Heart right ventricle (tissue), 16 donors: ENCODE measurements at regions not wholly inside any gene's neighbourhood (a gene's known extent, or its start where the extent isn't known, plus 50 kb on each side); places are given as distances from the start of the nearest gene placed in this dataset.

Experiments
- ATAC-seq, 8 donors: fragments of 200-7000 bp; cut with Tn5 transposase; one replicate each; pipeline ENCODE4 v1.9.1; 2020; ENCODE audit warnings: mild to moderate bottlenecking in 8 of 8, moderate library complexity in 8 of 8, moderate number of reproducible peaks in 1 of 8
- DNase-seq, 2 donors: peaks; one replicate each; pipeline ENCODE4 v3.0.0-alpha.2; 2020
- H3K27ac ChIP-seq, 10 donors: fragments of 200-600 bp; sonication (generic) in 2 of 10; one replicate each; pipeline versions ENCODE4 v1.5.0 to v1.8.0; 2020 to 2022; ENCODE audit warnings: mild to moderate bottlenecking in 3 of 10
- H3K27me3 ChIP-seq, 7 donors: fragments of 200-600 bp; one replicate each; pipeline ENCODE4 v1.8.0; 2021 to 2022; ENCODE audit warnings: mild to moderate bottlenecking in 2 of 7
- H3K36me3 ChIP-seq, 9 donors: fragments of 200-600 bp; sonication (generic) in 1 of 9; one replicate each; pipeline versions ENCODE4 v1.5.0 to v1.8.0; 2020 to 2022; ENCODE audit warnings: mild to moderate bottlenecking in 2 of 9
- H3K4me1 ChIP-seq, 9 donors: fragments of 200-600 bp; sonication (generic) in 1 of 9; one replicate each; pipeline versions ENCODE4 v1.5.0 to v1.8.0; 2020 to 2022; ENCODE audit warnings: mild to moderate bottlenecking in 4 of 9
- H3K4me3 ChIP-seq, 10 donors: fragments of 200-600 bp; sonication (generic) in 2 of 10; one replicate each; pipeline versions ENCODE4 v1.5.0 to v1.8.0; 2020 to 2022; ENCODE audit warnings: mild to moderate bottlenecking in 7 of 10, moderate library complexity in 2 of 10
- H3K9me3 ChIP-seq, 11 donors: fragments of 200-600 bp in 10 of 11; sonication (generic) in 2 of 11; one replicate each; pipeline versions ENCODE4 v1.5.0 to v1.8.0; 2013 to 2022; ENCODE audit warnings: mild to moderate bottlenecking in 2 of 11, control low read depth in 1 of 11, moderate library complexity in 1 of 11
- WGBS, 2 donors: extraction: QIAGEN DNeasy Blood & Tissue Kit; methylation state at CpG; one replicate each; pipeline ENCODE4 v1.1.7; 2013; ENCODE audit warnings: inconsistent platforms in 1 of 2; 5-methylcytosine and 5-hydroxymethylcytosine counted together
- intact Hi-C, 10 donors: fragments of 100-400 bp; cut with DNase I; formaldehyde crosslinking; loops; one replicate each; pipeline versions ENCODE4 v1.11.1 to v1.14.2; 2022
- TF ChIP-seq, protein P1 (sequence below), 9 donors: fragments of 200-600 bp; sonication (generic) in 2 of 9; IDR thresholded peaks; one replicate each; pipeline versions ENCODE4 v1.5.0 to v1.8.0; 2021 to 2022; ENCODE audit warnings: antibody characterized with exemption in 9 of 9, mild to moderate bottlenecking in 5 of 9, moderate library complexity in 1 of 9
- donor health status: Arrhythmogenic right ventricular cardiomyopathy.
- donor health status: ischemic (EF 13 %, LVEDD 7.1; RV severe dilation, severe dysfunction).
- donor health status: healthy with polysubstance abuse.
- donor health status: DM: no; HTN: yes; CAD: no.
- donor health status: DM: no; HTN: no; CAD: no.
- donor health status: ischemic (EF 25% LVEDD 6.9; RV normal size, moderate dysfunction).
- donor health status: ischemic (EF 25% LVEDD 5.7; RV mildly dilated, moderate dysfunction).
- donor health status: healthy.
- donor health status: DM: yes; HTN: yes; CAD: no.
- donor health status: Ischemic cardiomyopathy.
- donor health status: ischemic (EF 35%, LVEDD 5.7; RV mildly dilated, moderate dysfunction).
- donor health status: nonischemic (EF 11% LVEDD 7.7; RV severe dilation, severe dysfunction).
- donor health status: DM: yes; HTN: yes; CAD: no.
- donor health status: PGD.
- donor health status: ischemic (EF 29% LVEDD 5.4; RV normal size, mild dysfunction).
- donor health status: nonischemic (EF 23%, LVEDD 6.1; RV moderate dilation, normal function).

DNA sequence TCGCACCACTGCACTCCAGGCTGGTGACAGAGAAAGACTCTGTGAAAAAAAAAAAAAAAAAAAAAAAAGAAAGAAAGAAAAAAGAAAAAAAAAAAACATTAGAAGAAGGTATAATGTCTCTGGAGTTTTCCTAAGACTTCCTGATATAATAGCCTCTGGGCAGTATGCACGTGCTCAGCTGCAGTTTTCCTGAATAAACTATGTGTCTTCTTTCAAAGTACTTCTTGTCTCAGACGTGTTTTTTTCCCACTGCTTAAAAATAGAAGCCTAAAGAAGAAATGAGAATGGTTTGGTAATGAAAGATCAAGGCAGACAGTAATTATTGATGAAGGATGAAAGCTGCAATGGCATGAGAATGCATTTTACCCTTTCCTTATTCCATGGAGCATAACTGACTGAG, 148.1 kb upstream of the TRPC7 start:
- intact Hi-C loops = no loop called here
- H3K27me3 ChIP-seq = peaks cover 0 to 22% (median 0%) of the 10 kb centered on the region in 7 donors
- TF ChIP-seq, protein P1, sequence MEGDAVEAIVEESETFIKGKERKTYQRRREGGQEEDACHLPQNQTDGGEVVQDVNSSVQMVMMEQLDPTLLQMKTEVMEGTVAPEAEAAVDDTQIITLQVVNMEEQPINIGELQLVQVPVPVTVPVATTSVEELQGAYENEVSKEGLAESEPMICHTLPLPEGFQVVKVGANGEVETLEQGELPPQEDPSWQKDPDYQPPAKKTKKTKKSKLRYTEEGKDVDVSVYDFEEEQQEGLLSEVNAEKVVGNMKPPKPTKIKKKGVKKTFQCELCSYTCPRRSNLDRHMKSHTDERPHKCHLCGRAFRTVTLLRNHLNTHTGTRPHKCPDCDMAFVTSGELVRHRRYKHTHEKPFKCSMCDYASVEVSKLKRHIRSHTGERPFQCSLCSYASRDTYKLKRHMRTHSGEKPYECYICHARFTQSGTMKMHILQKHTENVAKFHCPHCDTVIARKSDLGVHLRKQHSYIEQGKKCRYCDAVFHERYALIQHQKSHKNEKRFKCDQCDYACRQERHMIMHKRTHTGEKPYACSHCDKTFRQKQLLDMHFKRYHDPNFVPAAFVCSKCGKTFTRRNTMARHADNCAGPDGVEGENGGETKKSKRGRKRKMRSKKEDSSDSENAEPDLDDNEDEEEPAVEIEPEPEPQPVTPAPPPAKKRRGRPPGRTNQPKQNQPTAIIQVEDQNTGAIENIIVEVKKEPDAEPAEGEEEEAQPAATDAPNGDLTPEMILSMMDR (IDR thresholded peaks at IDR 0.05) = no peak

DNA sequence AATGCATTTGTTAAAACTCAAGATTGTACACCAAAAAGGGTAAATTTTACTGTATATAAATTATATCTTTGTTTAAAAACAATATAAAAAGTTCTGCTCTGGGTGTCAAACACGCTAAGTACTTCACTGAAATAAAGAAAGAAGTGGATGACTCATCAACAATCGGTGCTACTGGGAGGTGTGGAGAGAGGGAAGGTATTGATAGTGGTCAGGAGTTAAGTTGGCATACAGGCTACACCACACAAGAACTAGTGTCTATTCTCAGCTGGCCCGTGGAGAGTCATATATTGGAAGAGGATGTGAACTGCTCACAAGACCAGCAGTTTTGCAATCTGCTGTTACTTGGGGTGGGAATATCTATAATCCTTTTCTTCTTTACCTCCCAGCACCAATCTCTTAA, 145.7 kb upstream of the TRPC7 start:
- TF ChIP-seq, protein P1 (IDR thresholded peaks at IDR 0.05) = no peak
- Histone ChIP-seq H3K27me3 (peaks cover 0 to 8% (median 0%) of the 10 kb centered on the region in 7 donors), H3K4me1 (no peaks in the 10 kb centered on the region), H3K9me3 (no peaks in the 10 kb centered on the region), H3K36me3 (no peaks in the 10 kb centered on the region), H3K4me3 (no peak overlapping the region), H3K27ac (no peak overlapping the region)
- 41 to 45% methylated on average over 3 of the region's 3 CpGs for WGBS, 2 donors
- intact Hi-C loops = no loop called here
- ATAC-seq (no peak), DNase-seq (no peak)

More for the DNA sequence above, 148.1 kb upstream of the TRPC7 start:
- 60 to 74% methylated on average over 3 of the region's 3 CpGs for WGBS, 2 donors
- Histone ChIP-seq H3K27ac (no peak overlapping the region), H3K36me3 (no peaks in the 10 kb centered on the region), H3K4me1 (no peaks in the 10 kb centered on the region), H3K4me3 (no peak overlapping the region), H3K9me3 (no peaks in the 10 kb centered on the region)
- ATAC-seq = no peak
- no peak for DNase-seq

DNA sequence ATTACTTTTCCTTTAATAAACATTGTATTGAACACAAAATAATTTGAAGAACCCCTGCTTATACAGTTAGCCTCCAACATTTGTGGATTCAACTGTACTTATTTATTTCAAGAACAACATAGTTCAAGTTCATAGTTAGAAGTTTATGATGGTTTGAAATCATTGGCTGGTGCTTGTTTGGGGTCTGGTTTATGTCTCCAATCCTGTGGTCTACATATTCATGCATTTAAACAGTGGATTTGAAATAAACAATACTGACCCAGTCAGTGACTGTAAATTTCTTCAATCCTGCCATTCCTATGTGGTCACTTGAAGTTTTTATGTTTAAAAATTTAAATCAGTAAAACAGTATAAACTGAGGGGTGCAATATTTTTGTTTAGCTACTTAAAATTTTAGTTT, 145.1 kb upstream of the TRPC7 start:
- DNase-seq (no peak), ATAC-seq (no peak)
- Histone ChIP-seq H3K4me3 (no peak overlapping the region), H3K27ac (no peak overlapping the region), H3K27me3 (peaks cover 0 to 11% (median 0%) of the 10 kb centered on the region in 7 donors), H3K36me3 (no peaks in the 10 kb centered on the region), H3K4me1 (no peaks in the 10 kb centered on the region), H3K9me3 (no peaks in the 10 kb centered on the region)
- intact Hi-C loops = no loop called here
- TF ChIP-seq, protein P1 (IDR thresholded peaks at IDR 0.05) = no peak

DNA sequence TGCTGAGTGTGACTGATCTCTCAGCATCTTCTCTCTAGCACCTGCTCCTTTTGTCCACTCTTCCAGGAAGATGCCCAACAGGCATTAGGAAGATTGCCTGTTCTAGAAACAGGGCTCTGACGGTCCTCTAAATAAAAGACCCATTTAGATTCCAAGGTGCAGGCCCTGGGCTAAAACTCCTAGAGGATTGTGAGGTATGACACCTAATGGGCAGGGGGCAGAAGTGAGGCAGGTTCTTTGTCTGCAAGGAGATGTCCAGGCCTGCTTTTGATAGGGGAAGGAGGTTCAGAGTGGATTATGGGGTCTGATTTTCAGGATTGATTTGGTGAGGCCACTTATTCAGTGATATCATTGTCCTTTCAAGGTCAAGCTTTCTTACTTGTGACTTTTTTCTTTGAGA, 140.8 kb upstream of the TRPC7 start:
- H3K27ac ChIP-seq = no peak overlapping the region
- no peaks in the 10 kb centered on the region for H3K36me3 ChIP-seq
- no peaks in the 10 kb centered on the region for H3K9me3 ChIP-seq
- intact Hi-C loops = no loop called here
- H3K4me1 ChIP-seq = no peaks in the 10 kb centered on the region
- TF ChIP-seq, protein P1 (IDR thresholded peaks at IDR 0.05) = no peak
- peaks cover 0 to 11% (median 0%) of the 10 kb centered on the region in 7 donors for H3K27me3 ChIP-seq
- no peak for DNase-seq
- 29 to 48% methylated on average over 1 of the region's 1 CpG for WGBS, 2 donors
- no peak overlapping the region for H3K4me3 ChIP-seq
- no peak for ATAC-seq
